Fibroblast of upper back skin (primary cell): ENCODE measurements at regions not wholly inside any gene's neighbourhood (a gene's known extent, or its start where the extent isn't known, plus 50 kb on each side); places are given as distances from the start of the nearest gene placed in this dataset.

ENCODE experiments used
- DNase-seq: peaks from one replicate; pipeline ENCODE4 v3.0.0-alpha.2; 2013

DNA sequence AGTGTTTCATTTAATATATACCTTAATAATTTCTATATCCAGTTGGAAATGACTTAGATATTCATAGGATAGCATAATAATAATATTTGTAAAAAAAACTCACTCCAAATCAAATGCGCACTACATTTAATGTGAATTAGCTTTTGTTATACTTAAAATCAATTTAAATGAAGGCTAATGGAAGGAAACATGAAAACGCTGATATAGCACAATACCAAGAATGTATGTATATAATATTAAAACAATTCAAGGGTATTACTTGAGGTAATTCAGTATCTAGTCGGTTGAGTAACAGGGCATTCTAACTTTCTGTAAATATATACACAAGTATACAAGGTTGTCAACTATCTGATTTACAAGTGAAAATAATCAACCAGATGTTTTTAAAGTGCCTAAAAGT is 307.1 kb upstream of the TEX13C start:
- no peak for DNase-seq

GRCh38 chrX:125029131-125029530 is 290.5 kb upstream of the TEX13C start:
- DNase-seq, result no peak
